ENCODE measurements at regions not wholly inside any gene's neighbourhood (a gene's known extent, or its start where the extent isn't known, plus 50 kb on each side); places are given as distances from the start of the nearest gene placed in this dataset.
"Not testable (repeated sequence)": the region's sequence is repeated elsewhere in the genome, so short reads cannot be mapped to it uniquely, and the experiment has no call there.

- H3K27ac ChIP-seq (ENCODE audit: low read depth in 1 of 2, low read length in 2 of 2) = no peak overlapping the region
- POLR2A ChIA-PET = no interaction called here
- Mint-ChIP-seq H3K27ac (no peak overlapping the region), H3K27me3 (no peaks in the 10 kb centered on the region), H3K4me3 (no peak overlapping the region), H3K4me1 (ENCODE audit: low read depth) (no peaks in the 10 kb centered on the region), H3K9me3 (peaks cover 2% of the 10 kb centered on the region), H3K36me3 (ENCODE audit: low read depth) (no peaks in the 10 kb centered on the region)
- no peaks in the 10 kb centered on the region for H3K36me3 ChIP-seq (ENCODE audit: insufficient read depth, low read length)
- intact Hi-C loops (cut with DNase I, micrococcal nuclease) = no loop called here
- DNase-seq = no peak
- no peak overlapping the region for H3K4me3 ChIP-seq (ENCODE audit: low read length)
- no peaks in the 10 kb centered on the region for H3K4me1 ChIP-seq (ENCODE audit: insufficient read depth, low read length)
- no peaks in the 10 kb centered on the region for H3K27me3 ChIP-seq (ENCODE audit: control insufficient read depth in 1 of 2, insufficient read depth in 2 of 2, low read length in 2 of 2)
- no peaks in the 10 kb centered on the region for H3K9me3 ChIP-seq (ENCODE audit: control insufficient read depth in 1 of 2, insufficient read depth in 1 of 2, low read length in 2 of 2)
- no peak for TF ChIP-seq CTCF (IDR thresholded peaks at IDR 0.05)
- ATAC-seq (ENCODE audit: poor library complexity) = no peak
- CTCF ChIA-PET = no interaction called here
Observed at GRCh38 chrX:117838581-117839331, 277.9 kb downstream of the KLHL13 start.

GRCh38 chrX:117835034-117835433 lies 281.6 kb downstream of the KLHL13 start:
- Histone ChIP-seq H3K27ac (ENCODE audit: low read depth in 1 of 2, low read length in 2 of 2) (no peak overlapping the region), H3K27me3 (ENCODE audit: control insufficient read depth in 1 of 2, insufficient read depth in 2 of 2, low read length in 2 of 2) (no peaks in the 10 kb centered on the region), H3K4me1 (ENCODE audit: insufficient read depth, low read length) (no peaks in the 10 kb centered on the region), H3K9me3 (ENCODE audit: control insufficient read depth in 1 of 2, insufficient read depth in 1 of 2, low read length in 2 of 2) (no peaks in the 10 kb centered on the region), H3K4me3 (ENCODE audit: low read length) (no peak overlapping the region), H3K36me3 (ENCODE audit: insufficient read depth, low read length) (no peaks in the 10 kb centered on the region)
- DNase-seq (no peak), ATAC-seq (ENCODE audit: poor library complexity) (no peak)
- no peak overlapping the region for H3K27ac Mint-ChIP-seq
- H3K4me1 Mint-ChIP-seq (ENCODE audit: low read depth) = no peaks in the 10 kb centered on the region
- CTCF ChIA-PET = no interaction called here
- POLR2A ChIA-PET = no interaction called here
- no peaks in the 10 kb centered on the region for H3K27me3 Mint-ChIP-seq
- intact Hi-C loops (cut with DNase I, micrococcal nuclease) = no loop called here
- no peak for TF ChIP-seq CTCF (IDR thresholded peaks at IDR 0.05)
- no peaks in the 10 kb centered on the region for H3K36me3 Mint-ChIP-seq (ENCODE audit: low read depth)
- peaks cover 2% of the 10 kb centered on the region for H3K9me3 Mint-ChIP-seq
- no peak overlapping the region for H3K4me3 Mint-ChIP-seq

GRCh38 chrX:117834076-117834475 lies 282.5 kb downstream of the KLHL13 start:
- H3K36me3 Mint-ChIP-seq (ENCODE audit: low read depth) = no peaks in the 10 kb centered on the region
- H3K9me3 Mint-ChIP-seq = peaks cover 2% of the 10 kb centered on the region
- H3K27me3 Mint-ChIP-seq = no peaks in the 10 kb centered on the region
- H3K4me1 Mint-ChIP-seq (ENCODE audit: low read depth) = no peaks in the 10 kb centered on the region
- no peaks in the 10 kb centered on the region for H3K36me3 ChIP-seq (ENCODE audit: insufficient read depth, low read length)
- H3K9me3 ChIP-seq (ENCODE audit: control insufficient read depth in 1 of 2, insufficient read depth in 1 of 2, low read length in 2 of 2) = no peaks in the 10 kb centered on the region
- no peak for TF ChIP-seq CTCF (IDR thresholded peaks at IDR 0.05)
- no peak overlapping the region for H3K27ac ChIP-seq (ENCODE audit: low read depth in 1 of 2, low read length in 2 of 2)
- ChIA-PET POLR2A (no interaction called here), CTCF (no interaction called here)
- DNase-seq = no peak
- no peak overlapping the region for H3K27ac Mint-ChIP-seq
- H3K4me3 Mint-ChIP-seq = no peak overlapping the region
- intact Hi-C loops (cut with DNase I, micrococcal nuclease) = no loop called here
- H3K4me3 ChIP-seq (ENCODE audit: low read length) = no peak overlapping the region
- no peaks in the 10 kb centered on the region for H3K4me1 ChIP-seq (ENCODE audit: insufficient read depth, low read length)
- ATAC-seq (ENCODE audit: poor library complexity) = no peak
- H3K27me3 ChIP-seq (ENCODE audit: control insufficient read depth in 1 of 2, insufficient read depth in 2 of 2, low read length in 2 of 2) = no peaks in the 10 kb centered on the region

GRCh38 chrX:117821472-117821871 lies 295.1 kb downstream of the KLHL13 start:
- ATAC-seq (ENCODE audit: poor library complexity); DNase-seq; H3K27ac ChIP-seq (ENCODE audit: low read depth in 1 of 2, low read length in 2 of 2); H3K4me1 Mint-ChIP-seq (ENCODE audit: low read depth); H3K4me3 ChIP-seq (ENCODE audit: low read length); intact Hi-C loops (cut with DNase I, micrococcal nuclease); H3K9me3 ChIP-seq (ENCODE audit: control insufficient read depth in 1 of 2, insufficient read depth in 1 of 2, low read length in 2 of 2); H3K36me3 Mint-ChIP-seq (ENCODE audit: low read depth); H3K4me1 ChIP-seq (ENCODE audit: insufficient read depth, low read length); H3K27ac Mint-ChIP-seq; H3K4me3 Mint-ChIP-seq; H3K27me3 Mint-ChIP-seq; H3K9me3 Mint-ChIP-seq; POLR2A ChIA-PET; H3K27me3 ChIP-seq (ENCODE audit: control insufficient read depth in 1 of 2, insufficient read depth in 2 of 2, low read length in 2 of 2); CTCF ChIA-PET; H3K36me3 ChIP-seq (ENCODE audit: insufficient read depth, low read length): not testable (repeated sequence)

Data from CD4-positive, alpha-beta T cell (primary cell).